IMR-90 (cell line): ENCODE measurements at regions not wholly inside any gene's neighbourhood (a gene's known extent, or its start where the extent isn't known, plus 50 kb on each side); places are given as distances from the start of the nearest gene placed in this dataset.

Source experiments
- ATAC-seq: fragments of 200-7000 bp; cut with Tn5 transposase; 2 replicates; pipeline ENCODE4 v1.9.1; 2020; ENCODE audit warnings: low read depth, mild to moderate bottlenecking, moderate library complexity
- BruUV-seq: library from RNA; stranded (reverse); fragments of 400-500 nt; replicated peaks from 2 replicates; lab custom pipeline; 2021; lab: Mats Ljungman, UMichigan
- CTCF ChIA-PET: fragments of 300-600 bp; formaldehyde crosslinking; extraction: SDS; loops from one replicate; lab custom pipeline; 2021; ENCODE audit warnings: antibody characterized with exemption; lab: Yijun Ruan, JAX
- POLR2A ChIA-PET: fragments of 300-600 bp; sonication (Branson Sonifier 250); formaldehyde crosslinking; loops from one replicate; lab custom pipeline; 2022; ENCODE audit warnings: antibody characterized with exemption; ENCODE audit not compliant: unreplicated experiment; lab: Charles Lee
- DNase-seq: peaks from one replicate; pipeline ENCODE4 v3.0.0; 2013
- H2AFZ ChIP-seq: replicated peaks from 2 replicates; pipeline ENCODE3; 2013; ENCODE audit warnings: low read length, mild to moderate bottlenecking; ENCODE audit not compliant: poor library complexity
- H2AK5ac ChIP-seq: 2 replicates; pipeline ENCODE4 v1.6.1; 2013; ENCODE audit warnings: low read depth, low read length, inconsistent platforms
- H2AK9ac ChIP-seq: replicated peaks from 2 replicates; pipeline ENCODE3; 2013; ENCODE audit warnings: mild to moderate bottlenecking, low read depth, low read length, moderate library complexity; ENCODE audit not compliant: poor library complexity
- H2BK120ac ChIP-seq: 2 replicates; pipeline ENCODE4 v1.6.1; 2013; ENCODE audit warnings: low read depth, low read length, inconsistent platforms
- H2BK15ac ChIP-seq: 3 replicates; pipeline ENCODE4 v1.6.1; 2013; ENCODE audit warnings: low read depth, low read length, inconsistent platforms
- H2BK20ac ChIP-seq: 2 replicates; pipeline ENCODE4 v1.6.1; 2013; ENCODE audit warnings: low read depth, mild to moderate bottlenecking, inconsistent platforms, low read length, moderate library complexity
- H2BK5ac ChIP-seq: 2 replicates; pipeline ENCODE4 v1.6.1; 2013; ENCODE audit warnings: mild to moderate bottlenecking, low read depth, low read length, inconsistent platforms; ENCODE audit not compliant: poor library complexity, severe bottlenecking
- H3K14ac ChIP-seq: replicated peaks from 2 replicates; pipeline ENCODE4 v1.6.1; 2013; ENCODE audit warnings: low read depth, low read length, inconsistent platforms
- H3K18ac ChIP-seq: 2 replicates; pipeline ENCODE4 v1.6.1; 2013; ENCODE audit warnings: low read depth, low read length, control low read depth
- H3K23ac ChIP-seq: 2 replicates; pipeline ENCODE4 v1.6.1; 2013; ENCODE audit warnings: low read depth, low read length, inconsistent platforms
- H3K27ac ChIP-seq: 2 replicates; pipeline ENCODE4 v1.5.1; 2013; ENCODE audit warnings: mild to moderate bottlenecking, control low read depth, low read length; ENCODE audit not compliant: insufficient read depth
- H3K27me3 ChIP-seq: 2 replicates; pipeline ENCODE4 v1.6.1; 2013; ENCODE audit warnings: low read length; ENCODE audit not compliant: control insufficient read depth, insufficient read depth
- H3K36me3 ChIP-seq: 2 replicates; pipeline ENCODE4 v1.6.1; 2013; ENCODE audit warnings: low read length, mixed read lengths; ENCODE audit not compliant: control insufficient read depth, insufficient read depth
- H3K4ac ChIP-seq: 2 replicates; pipeline ENCODE4 v1.6.1; 2013; ENCODE audit warnings: low read depth, low read length, inconsistent platforms
- H3K4me1 ChIP-seq: 2 replicates; pipeline ENCODE4 v1.6.1; 2013; ENCODE audit warnings: low read length, mixed read lengths; ENCODE audit not compliant: control insufficient read depth, insufficient read depth
- H3K4me2 ChIP-seq: 2 replicates; pipeline ENCODE4 v1.6.1; 2013; ENCODE audit warnings: low read depth, mild to moderate bottlenecking, control low read depth, low read length, moderate library complexity
- H3K4me3 ChIP-seq: 2 replicates; pipeline ENCODE4 v1.5.1; 2013; ENCODE audit warnings: low read depth, mild to moderate bottlenecking, control low read depth, low read length, moderate library complexity; ENCODE audit not compliant: insufficient read depth
- H3K56ac ChIP-seq: 2 replicates; pipeline ENCODE4 v1.6.1; 2013; ENCODE audit warnings: low read length, inconsistent platforms; ENCODE audit not compliant: insufficient read depth; ENCODE audit errors: extremely low read depth
- H3K79me1 ChIP-seq, 2 experiments: 2 replicates each; pipeline ENCODE4 v1.6.1; 2013; ENCODE audit warnings: low read length in 2 of 2, inconsistent platforms in 1 of 2, low read depth in 1 of 2
- H3K9ac ChIP-seq: 2 replicates; pipeline ENCODE4 v1.6.1; 2013; ENCODE audit warnings: low read depth, low read length, control low read depth
- H3K9me1 ChIP-seq: 2 replicates; pipeline ENCODE4 v1.6.1; 2013; ENCODE audit warnings: low read length, inconsistent platforms; ENCODE audit not compliant: insufficient read depth
- H3K9me3 ChIP-seq: 2 replicates; pipeline ENCODE4 v1.6.1; 2013; ENCODE audit warnings: low read length; ENCODE audit not compliant: control insufficient read depth, insufficient read depth
- H4K20me1 ChIP-seq: 2 replicates; pipeline ENCODE4 v1.6.1; 2013; ENCODE audit warnings: low read length, inconsistent platforms; ENCODE audit not compliant: insufficient read depth
- H4K5ac ChIP-seq: 2 replicates; pipeline ENCODE4 v1.6.1; 2013; ENCODE audit warnings: mild to moderate bottlenecking, low read depth, low read length, control low read depth
- H4K8ac ChIP-seq, 2 experiments: 2 replicates each; pipeline ENCODE4 v1.6.1; 2013; ENCODE audit warnings: low read depth in 2 of 2, low read length in 2 of 2, control low read depth in 1 of 2, inconsistent platforms in 1 of 2
- H4K91ac ChIP-seq: 2 replicates; pipeline ENCODE4 v1.6.1; 2013; ENCODE audit warnings: low read depth, low read length, inconsistent platforms; ENCODE audit not compliant: insufficient read depth
- CEBPB ChIP-seq: IDR thresholded peaks from 2 replicates; pipeline ENCODE4 v1.6.1; 2012; ENCODE audit warnings: low read depth, low read length, improper control_type of control experiment
- CHD1 ChIP-seq: IDR thresholded peaks from 2 replicates; pipeline ENCODE4 v1.6.1; 2012; ENCODE audit warnings: low read depth, low read length, improper control_type of control experiment
- ELK1 ChIP-seq: fragments of 150-350 bp; IDR thresholded peaks from 2 replicates; pipeline ENCODE4 v1.6.1; 2016; ENCODE audit warnings: low read depth, mild to moderate bottlenecking, low read length, moderate library complexity, borderline replicate concordance
- FOS ChIP-seq: fragments of 150-350 bp; IDR thresholded peaks from 2 replicates; pipeline ENCODE4 v1.6.1; 2016; ENCODE audit warnings: low read depth, low read length
- MAFK ChIP-seq: IDR thresholded peaks from 2 replicates; pipeline ENCODE4 v1.6.1; 2012; ENCODE audit warnings: low read depth, low read length, improper control_type of control experiment
- MAZ ChIP-seq: IDR thresholded peaks from 2 replicates; pipeline ENCODE4 v1.6.1; 2012; ENCODE audit warnings: low read depth, mild to moderate bottlenecking, low read length, improper control_type of control experiment, moderate library complexity, borderline replicate concordance
- MXI1 ChIP-seq: IDR thresholded peaks from 2 replicates; pipeline ENCODE4 v1.6.1; 2012; ENCODE audit warnings: low read depth, mild to moderate bottlenecking, low read length, moderate library complexity, borderline replicate concordance
- NFE2L2 ChIP-seq: fragments of 150-350 bp; IDR thresholded peaks from 2 replicates; pipeline ENCODE4 v1.6.1; 2016; ENCODE audit warnings: low read depth, mild to moderate bottlenecking, low read length
- POLR2A ChIP-seq: IDR thresholded peaks from 2 replicates; pipeline ENCODE4 v1.6.1; 2012; ENCODE audit warnings: mild to moderate bottlenecking, low read depth, low read length
- RAD21 ChIP-seq: IDR thresholded peaks from 2 replicates; pipeline ENCODE4 v1.6.1; 2012; ENCODE audit warnings: low read length, improper control_type of control experiment
- RCOR1 ChIP-seq: IDR thresholded peaks from 2 replicates; pipeline ENCODE4 v1.6.1; 2012; ENCODE audit warnings: mild to moderate bottlenecking, low read length, improper control_type of control experiment; ENCODE audit not compliant: insufficient replicate concordance
- RFX5 ChIP-seq: IDR thresholded peaks from 2 replicates; pipeline ENCODE4 v1.8.0; 2012; ENCODE audit warnings: low read depth, mild to moderate bottlenecking, low read length, moderate library complexity
- SMC3 ChIP-seq: fragments of 150-350 bp; IDR thresholded peaks from 2 replicates; pipeline ENCODE4 v1.6.1; 2016; ENCODE audit warnings: low read depth, mild to moderate bottlenecking, antibody characterized with exemption, low read length, moderate library complexity
- WGBS, 2 experiments: methylation state at CpG; one replicate each; pipeline versions ENCODE4 v1.1.5 to v1.1.7; 2013; ENCODE audit warnings: missing lambda C conversion rate in 2 of 2; ENCODE audit not compliant: insufficient read length in 1 of 2; ENCODE audit errors: extremely low coverage in 2 of 2; 5-methylcytosine and 5-hydroxymethylcytosine counted together
- dilution Hi-C: fragments of 300-500 bp; cut with HindIII; formaldehyde crosslinking; loops from one replicate; pipeline ENCODE4 v1.14.3; 2018; ENCODE audit warnings: low sequenced_read_pairs; ENCODE audit not compliant: unreplicated experiment
- in situ Hi-C: fragments of 300-500 bp; cut with MboI; formaldehyde crosslinking; loops from 3 replicates; pipeline ENCODE4 v1.14.3; 2019; ENCODE audit warnings: low sequenced_read_pairs, inconsistent platforms, mixed read lengths
- intact Hi-C: fragments of 100-400 bp; cut with micrococcal nuclease; formaldehyde crosslinking; loops from 2 replicates; pipeline ENCODE4 v1.10.0; 2022
- TF ChIP-seq, protein P1 (sequence below): conservative IDR thresholded peaks from 2 replicates; pipeline ENCODE4 v1.5.1; 2012; ENCODE audit warnings: mild to moderate bottlenecking, low read depth, low read length, improper control_type of control experiment
- TF ChIP-seq, protein P2 (sequence below): fragments of 150-350 bp; IDR thresholded peaks from 2 replicates; pipeline ENCODE4 v1.6.1; 2017; ENCODE audit warnings: mild to moderate bottlenecking, antibody characterized with exemption, low read length, low read depth

- H3K79me1 ChIP-seq, result peaks cover 30 to 43% of the 10 kb centered on the region in 2 experiments
- H2AK9ac ChIP-seq, result no peak overlapping the region
- peak overlapping the region; percentile 70 for H2AK5ac ChIP-seq
- H3K4me3 ChIP-seq, result no peak overlapping the region
- no peaks in the 10 kb centered on the region for H3K36me3 ChIP-seq
- peak overlapping the region; percentile 6; the same call in 1 of the 2 replicates for H3K18ac ChIP-seq
- no peaks in the 10 kb centered on the region for H3K9me3 ChIP-seq
- BruUV-seq, result no TSS peak
- peaks cover 16% of the 10 kb centered on the region for H3K4me1 ChIP-seq
- in situ Hi-C loops, result loop anchor here (10.0 kb wide), 1 partner anchor 279 kb away; no protein-coding TSS in a partner anchor
- H2BK20ac ChIP-seq, result peak overlapping the region; percentile 69; the same call in 1 of the 2 replicates
- dilution Hi-C loops, result no loop called here
- H3K56ac ChIP-seq, result no peak overlapping the region
- H4K20me1 ChIP-seq, result no peaks in the 10 kb centered on the region
- peak overlapping the region; percentile 28; the same call in 1 of the 2 replicates for H3K4ac ChIP-seq
- POLR2A ChIA-PET, result no interaction called here
- no peak overlapping the region for H3K4me2 ChIP-seq
- no peak overlapping the region for H2AFZ ChIP-seq
- WGBS, 2 experiments, result no CpG with 5 or more reads among the region's 4 CpGs
- H3K9ac ChIP-seq, result no peak overlapping the region
- H3K27me3 ChIP-seq, result no peaks in the 10 kb centered on the region
- peak overlapping the region; percentile 17 for H2BK5ac ChIP-seq
- H3K9me1 ChIP-seq, result peaks cover 10% of the 10 kb centered on the region
- H4K5ac ChIP-seq, result 0 out of 2 replicates have a peak overlapping the region, but pooled peaks have one; percentile 10
- H4K8ac ChIP-seq, result peak overlapping the region in 1 of 2 experiments; percentile 12; a peak in 1 of 4 replicates
- peak overlapping the region; percentile 31; the same call in 1 of the 2 replicates for H4K91ac ChIP-seq
- CTCF ChIA-PET, result interaction anchor here (0.6 to 2.0 kb wide), 3 partner anchors 167 to 561 kb away, joined by 3 to 12 read pairs (median 5); no protein-coding TSS in a partner anchor
- DNase-seq (no peak), ATAC-seq (no peak)
- intact Hi-C loops, result no loop called here
- no peak overlapping the region for H3K27ac ChIP-seq
- H3K14ac ChIP-seq, result peak overlapping the region; percentile 37
- H2BK15ac ChIP-seq, result peak overlapping the region; percentile 77; the same call in 1 of the 3 replicates
- peak overlapping the region; percentile 44 for H2BK120ac ChIP-seq
- H3K23ac ChIP-seq, result 0 out of 2 replicates have a peak overlapping the region, but pooled peaks have one; percentile 3
- TF ChIP-seq RCOR1 (no peak), NFE2L2 (no peak), CEBPB (no peak), MXI1 (no peak), ELK1 (no peak), SMC3 (no peak), POLR2A (no peak), CHD1 (no peak), RFX5 (no peak), RAD21 (no peak), FOS (no peak), MAFK (no peak), MAZ (no peak)
- TF ChIP-seq, protein P1, sequence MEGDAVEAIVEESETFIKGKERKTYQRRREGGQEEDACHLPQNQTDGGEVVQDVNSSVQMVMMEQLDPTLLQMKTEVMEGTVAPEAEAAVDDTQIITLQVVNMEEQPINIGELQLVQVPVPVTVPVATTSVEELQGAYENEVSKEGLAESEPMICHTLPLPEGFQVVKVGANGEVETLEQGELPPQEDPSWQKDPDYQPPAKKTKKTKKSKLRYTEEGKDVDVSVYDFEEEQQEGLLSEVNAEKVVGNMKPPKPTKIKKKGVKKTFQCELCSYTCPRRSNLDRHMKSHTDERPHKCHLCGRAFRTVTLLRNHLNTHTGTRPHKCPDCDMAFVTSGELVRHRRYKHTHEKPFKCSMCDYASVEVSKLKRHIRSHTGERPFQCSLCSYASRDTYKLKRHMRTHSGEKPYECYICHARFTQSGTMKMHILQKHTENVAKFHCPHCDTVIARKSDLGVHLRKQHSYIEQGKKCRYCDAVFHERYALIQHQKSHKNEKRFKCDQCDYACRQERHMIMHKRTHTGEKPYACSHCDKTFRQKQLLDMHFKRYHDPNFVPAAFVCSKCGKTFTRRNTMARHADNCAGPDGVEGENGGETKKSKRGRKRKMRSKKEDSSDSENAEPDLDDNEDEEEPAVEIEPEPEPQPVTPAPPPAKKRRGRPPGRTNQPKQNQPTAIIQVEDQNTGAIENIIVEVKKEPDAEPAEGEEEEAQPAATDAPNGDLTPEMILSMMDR, result no peak
- TF ChIP-seq, protein P2, sequence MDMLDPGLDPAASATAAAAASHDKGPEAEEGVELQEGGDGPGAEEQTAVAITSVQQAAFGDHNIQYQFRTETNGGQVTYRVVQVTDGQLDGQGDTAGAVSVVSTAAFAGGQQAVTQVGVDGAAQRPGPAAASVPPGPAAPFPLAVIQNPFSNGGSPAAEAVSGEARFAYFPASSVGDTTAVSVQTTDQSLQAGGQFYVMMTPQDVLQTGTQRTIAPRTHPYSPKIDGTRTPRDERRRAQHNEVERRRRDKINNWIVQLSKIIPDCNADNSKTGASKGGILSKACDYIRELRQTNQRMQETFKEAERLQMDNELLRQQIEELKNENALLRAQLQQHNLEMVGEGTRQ, result no peak
Observed at GRCh38 chr13:107375701-107376340, 807.9 kb upstream of the ARGLU1 start.
